GM18499 (cell line): ENCODE measurements at regions not wholly inside any gene's neighbourhood (a gene's known extent, or its start where the extent isn't known, plus 50 kb on each side); places are given as distances from the start of the nearest gene placed in this dataset.
"Not testable (repeated sequence)": the region's sequence is repeated elsewhere in the genome, so short reads cannot be mapped to it uniquely, and the experiment has no call there.

Source experiments
- ATAC-seq: cut with Tn5 transposase; IDR thresholded peaks from one replicate; pipeline ENCODE4 v1.9.1; 2021; ENCODE audit warnings: moderate number of reproducible peaks; ENCODE audit not compliant: insufficient read depth, unreplicated experiment

DNA sequence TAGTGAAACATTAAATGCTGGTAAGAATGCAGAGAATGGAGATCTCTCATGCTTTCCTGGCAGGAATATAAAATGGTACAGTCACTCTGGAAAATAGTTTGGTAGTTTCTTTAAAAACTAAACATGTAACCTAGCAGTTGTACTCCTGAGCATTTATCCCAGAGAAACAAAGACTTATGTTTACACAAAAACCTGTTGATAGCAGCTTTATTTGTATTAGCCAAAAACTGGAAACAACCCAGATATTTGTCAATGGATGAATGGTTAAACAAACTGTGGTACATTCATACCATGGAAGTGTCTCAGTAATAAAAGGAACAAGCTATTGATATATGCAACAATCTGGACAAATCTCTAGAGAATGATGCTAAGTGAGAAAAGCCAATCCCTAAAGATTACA, 81.7 kb upstream of the CTAGE1 start:
- ATAC-seq: no peak

DNA sequence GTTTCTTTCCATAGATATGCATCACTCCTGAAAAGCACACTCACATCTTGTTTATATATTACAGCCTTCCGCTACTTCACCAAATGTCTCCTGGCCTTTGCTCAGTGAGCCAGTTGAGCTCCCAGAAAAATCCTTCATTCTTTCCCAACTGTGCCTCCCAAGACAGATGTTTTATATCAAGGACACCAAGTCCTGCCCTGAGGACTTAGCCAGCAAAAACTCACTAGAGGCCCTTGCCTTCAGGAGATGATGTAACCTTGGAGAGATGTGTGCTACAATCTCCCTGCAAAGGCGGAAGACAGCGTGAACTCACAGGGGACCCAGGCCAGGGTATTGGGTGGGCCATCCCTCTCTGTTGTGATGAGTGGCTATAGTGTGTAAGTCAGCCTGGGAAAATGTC, 86.1 kb upstream of the CTAGE1 start:
- no peak for ATAC-seq

DNA sequence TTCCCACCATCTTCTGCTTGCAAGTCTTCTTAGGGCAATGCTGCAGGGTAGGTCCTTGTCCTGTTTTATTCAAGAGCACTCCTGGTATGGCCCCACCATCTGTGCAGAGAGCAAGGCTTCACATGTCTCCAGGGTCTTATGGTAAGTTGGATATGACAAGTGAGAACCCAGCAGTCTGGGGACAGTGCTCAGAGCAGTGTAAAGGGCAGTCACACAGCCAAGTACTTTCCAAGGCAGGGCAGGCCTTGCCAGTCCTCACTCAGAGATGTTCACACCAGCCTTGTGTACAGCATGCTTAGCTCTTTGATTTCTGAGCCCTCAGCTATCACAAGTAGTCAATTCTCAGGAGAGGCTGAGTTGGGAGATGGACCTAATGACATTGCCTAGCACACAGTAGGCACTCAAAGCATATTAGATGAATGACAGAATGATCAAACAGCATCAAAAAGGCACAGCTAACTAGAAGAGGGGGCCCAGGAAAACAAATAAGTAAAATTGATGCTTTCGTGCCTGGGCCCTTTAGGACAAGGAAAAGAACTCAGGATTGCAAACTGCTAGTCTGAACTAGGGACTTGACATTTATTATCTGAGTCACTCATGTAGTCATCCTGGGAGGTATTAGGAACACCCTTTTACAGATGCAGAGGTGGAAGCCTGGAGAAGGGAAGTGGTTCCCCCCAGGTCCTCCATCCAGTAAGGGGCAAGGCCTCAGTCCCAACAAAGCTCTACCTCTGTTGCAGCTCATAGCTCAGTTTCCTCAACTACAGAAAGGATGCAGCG, 86.7 kb upstream of the CTAGE1 start:
- ATAC-seq: no peak

DNA sequence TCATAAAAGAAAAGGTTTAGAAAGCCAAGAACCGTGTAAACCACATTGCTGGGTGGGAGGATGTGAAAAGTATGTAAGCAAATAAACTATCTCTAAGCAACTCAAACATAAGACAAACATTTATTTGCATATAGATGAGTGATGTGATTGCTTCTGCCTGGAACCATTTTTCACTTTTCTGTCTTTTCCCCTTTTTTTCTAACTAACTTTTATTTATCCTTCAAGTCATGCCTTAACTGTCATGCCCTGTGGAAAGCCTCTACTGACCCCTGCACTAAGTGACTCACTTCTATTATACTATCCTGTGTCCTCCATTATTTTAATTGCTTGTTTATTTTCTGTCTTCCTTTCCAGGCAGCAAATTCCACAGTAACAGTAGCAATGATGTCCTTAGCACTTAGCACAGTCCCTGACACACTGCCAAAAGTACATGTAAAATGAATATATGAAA, 87.5 kb upstream of the CTAGE1 start:
- ATAC-seq: no peak

DNA sequence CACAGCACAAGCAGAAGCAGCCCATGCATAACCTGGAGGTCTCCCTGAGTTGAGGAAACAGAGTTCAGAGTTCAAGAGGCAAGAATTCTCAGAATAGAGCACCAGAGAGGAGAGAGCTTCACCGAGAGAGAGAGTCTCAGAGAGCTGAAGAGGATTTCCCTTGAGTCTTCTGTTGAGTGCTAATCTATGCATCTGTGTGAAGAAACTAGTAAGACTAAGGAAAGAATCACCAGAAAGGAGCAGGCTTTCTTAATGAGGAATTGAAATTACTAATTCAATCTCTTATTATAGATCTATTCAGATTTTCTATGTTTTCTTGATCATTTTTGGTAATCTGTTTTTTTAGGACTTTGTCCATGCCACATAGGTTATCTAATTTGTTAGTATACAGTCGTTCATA, 89.3 kb upstream of the CTAGE1 start:
- ATAC-seq: no peak

DNA sequence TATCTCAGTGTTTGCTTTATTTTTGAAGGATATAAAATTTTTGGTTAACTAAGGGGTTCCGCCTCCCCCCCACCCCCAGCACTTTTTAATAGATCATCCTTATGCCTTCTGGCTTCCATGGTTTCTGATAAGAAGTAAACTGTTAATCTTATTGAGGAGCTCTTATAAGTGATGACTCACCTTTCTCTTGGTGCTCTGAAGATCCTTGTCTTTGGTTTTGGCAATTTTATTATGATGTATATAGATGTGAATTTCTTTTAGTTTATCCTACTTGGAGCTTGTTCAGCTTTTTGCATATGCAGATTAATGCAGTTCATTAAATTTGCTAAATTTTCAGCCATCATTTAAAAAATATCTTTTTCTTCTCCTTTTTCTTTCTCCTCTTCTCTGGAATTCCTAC, 91.7 kb upstream of the CTAGE1 start:
- ATAC-seq: no peak

DNA sequence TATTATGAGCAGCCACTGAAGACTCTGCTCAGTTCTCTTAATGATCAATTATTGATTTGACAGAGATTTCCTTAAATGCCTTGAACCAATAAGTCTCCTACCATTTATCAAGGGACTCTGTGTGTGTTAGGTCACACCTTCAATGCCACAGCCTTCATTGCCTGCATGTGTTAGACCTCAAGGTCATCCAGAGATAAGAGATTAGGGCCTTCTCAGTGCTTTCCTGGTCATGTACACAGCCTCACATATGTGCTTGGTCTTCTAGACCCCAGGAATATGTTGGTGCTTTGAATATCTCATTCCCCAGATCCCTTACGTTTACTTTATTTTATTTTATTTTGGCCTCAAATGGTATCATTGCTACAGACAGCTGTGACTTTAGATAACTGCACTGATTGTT, 93.0 kb upstream of the CTAGE1 start:
- no peak for ATAC-seq

DNA sequence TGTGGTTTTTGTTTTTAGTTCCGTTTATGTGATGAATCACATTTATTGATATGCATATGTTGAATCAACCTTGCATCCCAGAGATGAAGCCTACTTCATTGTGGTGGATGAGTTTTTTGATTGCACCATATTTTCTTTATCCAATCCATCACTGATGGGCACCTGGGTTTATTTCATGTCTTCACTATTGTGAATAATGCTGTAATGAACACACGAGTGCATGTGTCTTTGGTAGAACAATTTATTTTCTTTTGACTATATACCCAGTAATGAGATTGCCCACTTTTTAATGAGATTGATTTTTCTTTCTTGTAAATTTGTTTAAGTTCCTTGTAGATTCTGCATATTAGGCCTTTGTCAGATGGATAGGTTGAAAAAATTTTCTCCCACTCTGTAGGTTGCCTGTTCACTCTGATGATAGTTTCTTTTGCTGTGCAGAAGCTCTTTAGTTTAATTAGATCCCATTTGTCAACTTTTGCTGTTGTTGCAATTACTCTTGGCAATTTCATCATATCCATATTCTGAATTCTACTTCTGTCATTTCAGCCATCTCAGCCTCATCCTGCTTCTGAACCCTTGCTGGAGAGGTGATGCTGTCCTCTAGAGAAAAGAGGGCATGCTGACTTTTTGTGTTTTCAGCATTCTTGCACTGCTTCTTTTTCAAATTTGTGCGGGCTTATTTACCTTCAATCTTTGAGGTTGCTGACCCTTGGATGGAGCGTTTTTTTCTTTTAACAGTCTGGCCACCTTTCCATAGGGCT, 96.2 kb upstream of the CTAGE1 start:
- no peak for ATAC-seq

DNA sequence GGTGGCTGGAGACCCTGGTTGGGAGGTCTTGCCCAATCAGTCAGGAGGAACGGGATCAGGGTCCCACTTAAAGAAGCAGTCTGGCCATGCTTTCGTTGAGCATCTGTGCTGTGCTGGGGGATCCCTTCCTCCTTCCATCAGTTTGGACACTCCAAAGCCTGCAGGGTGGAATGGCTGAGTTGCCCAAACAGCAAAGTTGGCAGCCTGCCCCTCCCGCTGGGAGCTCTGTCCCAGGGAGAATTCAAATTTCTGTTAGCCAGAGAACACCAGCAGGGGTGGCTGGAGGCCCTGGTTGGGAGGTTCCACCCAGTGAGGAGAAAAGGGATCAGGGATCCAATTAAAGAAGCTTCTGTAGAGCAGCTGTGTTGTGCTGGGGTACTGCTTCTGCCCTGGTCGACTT, 96.9 kb upstream of the CTAGE1 start:
- no peak for ATAC-seq

DNA sequence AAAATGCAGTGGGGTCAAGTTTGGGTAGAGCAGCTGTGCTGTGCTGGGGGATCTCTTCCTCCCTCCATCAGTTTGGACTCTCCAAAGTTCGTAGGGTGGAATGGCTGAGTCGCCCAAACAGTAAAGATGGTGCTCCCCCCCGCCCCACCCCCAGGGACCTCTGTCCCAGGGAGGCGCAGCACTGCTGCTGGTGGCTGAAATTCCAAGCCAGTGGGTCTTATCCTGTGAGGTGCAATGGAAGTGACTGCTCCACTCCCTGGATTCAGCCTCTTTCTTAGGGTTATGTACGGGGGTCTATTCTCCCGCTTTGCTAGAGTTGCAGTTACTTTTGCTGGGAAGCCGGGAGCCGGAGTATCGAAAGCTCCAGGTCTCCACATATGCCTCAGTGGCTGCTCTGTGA, 97.5 kb upstream of the CTAGE1 start:
- no peak for ATAC-seq

DNA sequence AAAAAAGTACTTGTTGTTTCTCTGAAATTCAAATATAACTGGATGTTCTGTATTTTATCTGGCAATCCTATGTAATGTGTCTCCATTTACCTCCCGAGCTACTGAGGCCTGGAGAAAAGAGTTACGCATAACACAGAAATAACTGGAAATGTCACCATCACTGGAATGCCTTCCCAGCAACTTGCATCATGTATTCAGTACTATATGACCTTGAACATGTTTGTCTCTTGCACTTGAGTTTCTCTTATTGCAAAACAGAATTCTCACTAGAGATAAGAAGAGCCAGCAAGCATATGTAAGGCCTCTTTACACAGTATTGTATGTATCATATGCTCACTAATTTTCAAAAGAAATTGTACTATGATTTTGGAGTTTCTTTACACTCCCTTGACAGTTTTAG, 99.6 kb upstream of the CTAGE1 start:
- no peak for ATAC-seq

DNA sequence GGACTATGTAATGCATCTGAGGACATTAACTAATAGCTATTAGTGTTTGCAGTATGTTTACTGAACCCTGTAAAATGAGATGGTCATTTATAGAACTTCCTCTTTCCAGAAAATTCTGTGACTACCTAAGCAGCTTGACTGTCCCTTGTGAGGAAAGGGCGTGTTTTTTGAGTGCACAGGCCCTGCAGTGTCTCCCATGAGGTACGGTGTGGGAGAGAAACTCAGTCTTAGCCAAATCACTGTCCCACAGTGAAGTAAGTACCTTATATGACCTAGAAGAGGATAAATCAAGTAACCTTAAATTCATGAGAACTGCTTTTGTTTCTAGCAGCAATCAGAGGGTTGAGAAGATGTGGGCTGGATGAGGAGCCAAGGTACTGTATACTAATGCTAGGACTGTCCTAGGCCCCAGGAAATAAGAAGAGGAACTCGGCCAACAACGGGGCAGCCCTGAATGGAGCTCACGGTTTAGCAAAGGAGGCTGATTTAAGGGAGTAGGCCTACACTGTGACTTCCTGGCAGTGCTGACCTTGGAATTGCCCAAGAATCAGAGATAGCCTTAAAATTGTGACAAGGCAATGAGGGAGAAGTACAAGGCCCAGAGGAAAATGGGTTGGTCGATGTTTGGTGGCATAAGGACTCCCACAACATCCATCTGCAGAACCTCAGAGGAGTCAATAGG, 103.5 kb upstream of the CTAGE1 start:
- ATAC-seq: no peak

DNA sequence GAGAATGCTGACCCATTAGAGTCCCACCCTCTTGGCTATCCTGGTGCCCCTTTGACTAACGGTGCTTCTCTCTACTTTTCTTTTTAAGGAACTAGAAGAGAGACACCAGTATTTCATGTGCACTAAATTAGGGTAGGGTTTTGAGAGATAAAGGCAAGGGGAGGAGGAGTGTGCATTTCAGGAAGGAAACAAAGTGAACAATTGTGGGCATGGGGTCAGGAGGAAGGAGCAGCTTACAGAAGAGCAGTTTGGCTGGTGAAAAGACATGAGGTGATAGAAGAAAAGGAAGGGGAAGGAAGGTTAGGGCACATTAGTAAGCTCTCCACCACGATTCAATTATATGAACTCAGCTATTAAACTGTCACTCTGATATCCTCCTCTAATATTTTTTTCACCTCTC, 105.8 kb upstream of the CTAGE1 start:
- ATAC-seq: no peak

DNA sequence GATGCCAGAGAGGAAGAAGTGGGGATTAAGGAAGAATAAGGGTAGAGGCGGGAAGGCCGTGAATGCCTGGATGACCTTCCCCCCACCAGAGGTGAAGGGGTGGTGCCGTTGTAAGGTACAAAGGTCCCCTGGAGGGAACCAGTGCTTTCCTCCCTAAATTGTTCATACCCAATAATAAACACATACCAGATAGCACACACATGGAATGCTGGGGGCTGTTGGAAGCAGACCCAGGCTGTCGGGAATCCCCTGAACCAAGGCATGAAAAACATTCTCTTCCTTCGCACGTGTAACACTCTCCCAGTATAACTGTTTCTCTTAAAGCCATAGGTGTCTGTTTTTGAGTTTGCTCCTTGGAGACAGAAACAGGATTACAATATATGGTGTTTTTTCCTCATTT, 107.1 kb upstream of the CTAGE1 start:
- ATAC-seq: no peak

DNA sequence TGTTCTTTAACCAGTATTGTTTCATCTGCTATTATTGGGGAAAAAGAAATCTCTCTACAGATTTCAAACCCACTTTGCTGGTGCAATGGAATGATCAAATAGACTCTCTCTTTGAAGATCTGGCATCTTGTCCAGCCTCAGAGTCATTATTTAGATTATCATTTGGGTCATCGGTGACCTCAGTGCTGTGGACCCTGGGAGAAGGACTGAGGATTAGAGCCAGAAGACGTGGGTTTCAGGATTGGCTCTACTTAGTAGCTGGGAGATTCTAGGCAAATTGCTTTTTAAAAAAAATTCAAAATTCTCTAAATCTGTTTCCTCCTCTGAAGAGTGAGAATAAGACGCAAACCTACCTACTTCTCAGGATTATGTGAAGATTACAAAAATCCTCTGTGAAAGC, 107.6 kb upstream of the CTAGE1 start:
- no peak for ATAC-seq

DNA sequence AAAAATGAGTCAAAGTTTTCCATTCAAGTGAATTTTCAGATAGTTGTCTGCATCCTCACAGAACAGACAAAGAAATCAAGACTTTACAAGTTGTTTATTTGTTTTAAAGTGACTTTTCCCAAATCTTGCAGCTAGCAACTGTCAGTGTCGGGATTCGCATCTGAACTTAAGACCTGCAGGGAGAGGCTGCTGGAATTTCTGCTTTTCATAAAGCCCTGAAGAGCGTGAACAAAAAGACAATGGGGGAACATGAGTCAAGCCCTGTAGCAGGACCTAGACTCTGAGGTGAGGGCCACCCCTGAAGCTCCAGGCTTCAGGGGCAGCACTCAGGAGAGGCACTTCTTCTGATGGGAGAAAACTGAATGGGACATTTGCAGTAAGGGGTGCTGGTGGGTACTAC, 108.2 kb upstream of the CTAGE1 start:
- ATAC-seq: no peak

DNA sequence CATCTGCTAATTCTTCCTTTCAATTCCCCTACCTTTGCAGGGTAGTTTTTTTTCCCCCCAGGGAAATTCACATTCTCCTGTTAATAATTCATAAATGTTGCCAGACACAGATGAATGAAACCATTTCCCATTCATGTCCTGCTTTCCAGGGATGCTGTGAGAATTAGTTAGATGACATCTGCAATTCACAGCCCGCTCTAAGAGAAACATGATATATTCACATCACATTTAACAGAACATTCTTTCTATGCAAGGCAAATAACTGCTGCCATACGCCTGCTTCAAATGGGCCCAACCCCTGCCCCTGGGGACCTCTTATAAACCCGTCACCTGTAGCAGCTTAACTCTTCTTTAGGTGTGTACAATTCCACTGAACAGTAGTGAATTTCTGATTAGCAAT, 110.6 kb upstream of the CTAGE1 start:
- ATAC-seq: no peak

DNA sequence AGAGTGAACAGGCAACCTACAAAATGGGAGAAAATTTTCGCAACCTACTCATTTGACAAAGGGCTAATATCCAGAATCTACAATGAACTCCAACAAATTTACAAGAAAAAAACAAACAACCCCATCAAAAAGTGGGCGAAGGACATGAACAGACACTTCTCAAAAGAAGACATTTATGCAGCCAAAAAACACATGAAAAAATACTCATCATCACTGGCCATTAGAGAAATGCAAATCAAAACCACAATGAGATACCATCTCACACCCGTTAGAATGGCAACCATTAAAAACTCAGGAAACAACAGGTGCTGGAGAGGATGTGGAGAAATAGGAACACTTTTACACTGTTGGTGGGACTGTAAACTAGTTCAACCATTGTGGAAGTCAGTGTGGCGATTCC, 117.0 kb upstream of the CTAGE1 start:
- ATAC-seq: not testable (repeated sequence)

DNA sequence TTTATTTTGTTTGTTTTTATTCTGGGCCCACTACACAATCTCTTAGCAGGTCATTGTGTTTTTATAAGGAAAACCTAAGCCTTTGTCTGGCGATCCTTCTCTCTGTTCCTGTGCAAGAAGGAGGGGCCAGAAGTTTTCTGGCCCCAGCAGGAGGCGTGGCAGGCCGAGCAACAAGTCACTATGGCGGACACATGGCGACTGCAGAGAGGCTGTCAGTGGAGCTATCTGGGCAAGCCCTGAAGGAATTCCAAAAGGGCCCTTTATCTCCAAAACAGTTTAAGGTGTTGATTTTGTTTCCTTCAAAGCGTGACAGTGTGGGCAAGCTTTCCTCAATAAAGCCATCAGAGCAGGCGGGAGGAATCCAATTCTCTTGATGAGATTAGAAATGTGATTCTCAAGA, 118.8 kb upstream of the CTAGE1 start:
- no peak for ATAC-seq

DNA sequence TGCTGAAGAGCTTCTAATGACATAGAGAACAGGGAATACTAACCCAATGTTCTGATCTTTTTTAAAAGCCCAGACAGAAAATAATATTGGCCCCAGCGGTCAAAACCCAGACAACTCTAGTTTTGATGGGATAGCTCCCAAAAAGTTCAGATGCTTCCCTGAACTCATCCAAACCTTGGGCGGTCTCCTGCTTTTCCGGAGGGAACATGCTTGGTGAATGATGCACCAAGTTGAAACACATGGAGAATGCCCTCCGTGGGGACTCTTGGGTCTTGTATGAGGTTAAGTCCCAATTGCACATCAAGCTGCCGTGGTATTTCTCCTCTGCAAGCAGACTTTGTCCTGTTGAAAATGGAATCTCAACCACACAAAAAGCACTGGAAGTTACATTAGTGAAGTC, 120.7 kb upstream of the CTAGE1 start:
- no peak for ATAC-seq

DNA sequence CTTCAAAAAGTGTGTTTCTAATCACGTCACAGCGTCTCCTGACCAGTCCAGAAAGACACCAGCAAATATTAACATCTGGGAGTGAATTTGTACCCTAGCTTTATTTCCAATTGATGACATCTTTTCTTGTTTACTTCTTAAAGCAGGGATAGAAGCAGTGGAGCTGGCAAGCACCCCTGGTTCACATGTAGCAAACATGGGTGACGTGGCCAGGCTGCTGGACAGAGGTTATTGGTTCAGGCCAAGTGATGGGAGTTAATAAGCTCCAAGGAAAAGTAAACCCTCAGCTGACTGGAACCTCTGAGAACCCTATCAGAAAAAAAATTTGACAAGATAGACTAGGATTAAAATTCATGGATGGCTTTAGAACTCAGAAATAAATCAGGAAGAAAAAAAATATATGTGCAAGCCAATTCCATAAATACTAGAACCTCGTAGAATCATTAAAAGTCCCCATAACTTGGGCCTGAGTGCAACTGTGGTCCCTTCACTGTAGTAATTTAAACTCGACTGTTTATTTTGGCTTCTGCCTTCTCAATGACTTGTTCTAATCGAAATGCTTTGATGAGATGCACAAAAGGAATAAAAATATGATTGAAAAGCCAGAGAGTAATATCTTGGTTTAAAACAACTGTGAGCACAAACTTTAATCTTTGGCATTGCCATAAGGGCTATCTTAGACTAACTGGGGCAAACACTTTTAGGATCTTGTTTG, 121.5 kb upstream of the CTAGE1 start:
- no peak for ATAC-seq
